Right lobe of liver (tissue), 6 donors: ENCODE measurements at regions not wholly inside any gene's neighbourhood (a gene's known extent, or its start where the extent isn't known, plus 50 kb on each side); places are given as distances from the start of the nearest gene placed in this dataset.

ENCODE experiments used
- ATAC-seq, 4 donors: fragments of 200-7000 bp; cut with Tn5 transposase; one replicate each; pipeline ENCODE4 v1.9.1; 2020; ENCODE audit warnings: mild to moderate bottlenecking in 4 of 4, moderate library complexity in 4 of 4
- DNase-seq, 3 donors: peaks; one replicate each; pipeline ENCODE4 v3.0.0-alpha.2; 2020
- H3K27ac ChIP-seq, 3 donors: fragments of 200-600 bp; one replicate each; pipeline ENCODE4 v1.8.0; 2022
- H3K27me3 ChIP-seq, 2 donors: fragments of 200-600 bp; one replicate each; pipeline ENCODE4 v1.8.0; 2022
- H3K36me3 ChIP-seq, 4 donors: fragments of 200-600 bp; sonication (generic) in 1 of 4; one replicate each; pipeline versions ENCODE4 v1.5.1 to v1.8.0; 2017 to 2022; ENCODE audit warnings: control low read depth in 1 of 4
- H3K4me1 ChIP-seq, 4 donors: fragments of 200-600 bp; sonication (generic) in 1 of 4; one replicate each; pipeline versions ENCODE4 v1.5.1 to v1.8.0; 2017 to 2022; ENCODE audit warnings: control low read depth in 1 of 4
- H3K4me3 ChIP-seq, 3 donors: fragments of 200-600 bp; one replicate each; pipeline ENCODE4 v1.8.0; 2022
- H3K9me3 ChIP-seq, 4 donors: fragments of 200-600 bp; sonication (generic) in 1 of 4; one replicate each; pipeline versions ENCODE4 v1.5.1 to v1.8.0; 2017 to 2022; ENCODE audit warnings: control low read depth in 1 of 4
- POLR2A ChIP-seq: fragments of 450-650 bp; IDR thresholded peaks from one replicate; pipeline ENCODE4 v1.6.1; 2017; ENCODE audit warnings: antibody characterized with exemption, mild to moderate bottlenecking
- WGBS: methylation state at CpG from one replicate; pipeline ENCODE4 v1.1.6; 2018; ENCODE audit warnings: low coverage, low lambda C conversion rate; ENCODE audit not compliant: insufficient coverage; ENCODE audit errors: missing lambda C conversion rate; 5-methylcytosine and 5-hydroxymethylcytosine counted together
- intact Hi-C, 2 donors: fragments of 100-400 bp; cut with DNase I; formaldehyde crosslinking; loops; one replicate each; pipeline versions ENCODE4 v1.11.2 to v1.14.1; 2022
- TF ChIP-seq, protein P1 (sequence below), 4 donors: fragments of 200-600 bp in 3 of 4; fragments of 450-650 bp in 1 of 4; IDR thresholded peaks; one replicate each; pipeline versions ENCODE4 v1.5.1 to v1.8.0; 2016 to 2022; ENCODE audit warnings: antibody characterized with exemption in 4 of 4, mild to moderate bottlenecking in 2 of 4
- donor health status: DM: no; HTN: yes; CAD: no.
- donor health status: DM: no; HTN: no; CAD: no.
- donor health status: DM: no; HTN: no; CAD: no.
- donor health status: DM: no; HTN: yes; CAD: no.
- donor health status: DM: no; HTN: yes; CAD: no.

- Histone ChIP-seq H3K4me3 (no peak overlapping the region), H3K27me3 (no peaks in the 10 kb centered on the region), H3K9me3 (no peaks in the 10 kb centered on the region), H3K27ac (no peak overlapping the region), H3K36me3 (no peaks in the 10 kb centered on the region), H3K4me1 (no peaks in the 10 kb centered on the region)
- ATAC-seq (no peak), DNase-seq (no peak)
- no peak for TF ChIP-seq POLR2A
- TF ChIP-seq, protein P1, sequence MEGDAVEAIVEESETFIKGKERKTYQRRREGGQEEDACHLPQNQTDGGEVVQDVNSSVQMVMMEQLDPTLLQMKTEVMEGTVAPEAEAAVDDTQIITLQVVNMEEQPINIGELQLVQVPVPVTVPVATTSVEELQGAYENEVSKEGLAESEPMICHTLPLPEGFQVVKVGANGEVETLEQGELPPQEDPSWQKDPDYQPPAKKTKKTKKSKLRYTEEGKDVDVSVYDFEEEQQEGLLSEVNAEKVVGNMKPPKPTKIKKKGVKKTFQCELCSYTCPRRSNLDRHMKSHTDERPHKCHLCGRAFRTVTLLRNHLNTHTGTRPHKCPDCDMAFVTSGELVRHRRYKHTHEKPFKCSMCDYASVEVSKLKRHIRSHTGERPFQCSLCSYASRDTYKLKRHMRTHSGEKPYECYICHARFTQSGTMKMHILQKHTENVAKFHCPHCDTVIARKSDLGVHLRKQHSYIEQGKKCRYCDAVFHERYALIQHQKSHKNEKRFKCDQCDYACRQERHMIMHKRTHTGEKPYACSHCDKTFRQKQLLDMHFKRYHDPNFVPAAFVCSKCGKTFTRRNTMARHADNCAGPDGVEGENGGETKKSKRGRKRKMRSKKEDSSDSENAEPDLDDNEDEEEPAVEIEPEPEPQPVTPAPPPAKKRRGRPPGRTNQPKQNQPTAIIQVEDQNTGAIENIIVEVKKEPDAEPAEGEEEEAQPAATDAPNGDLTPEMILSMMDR (IDR thresholded peaks at IDR 0.05), result no peak
- intact Hi-C loops, result no loop called here
Observed at GRCh38 chr17:12575641-12576040, 90.0 kb upstream of the MYOCD start.

- 43% methylated on average over 5 of the region's 5 CpGs for WGBS
- H3K4me1 ChIP-seq, result no peaks in the 10 kb centered on the region
- DNase-seq (no peak), ATAC-seq (no peak)
- H3K27ac ChIP-seq, result no peak overlapping the region
- intact Hi-C loops, result no loop called here
- TF ChIP-seq POLR2A, result no peak
- TF ChIP-seq, protein P1 (IDR thresholded peaks at IDR 0.05), result no peak
- H3K36me3 ChIP-seq, result no peaks in the 10 kb centered on the region
- no peaks in the 10 kb centered on the region for H3K27me3 ChIP-seq
- no peaks in the 10 kb centered on the region for H3K9me3 ChIP-seq
- H3K4me3 ChIP-seq, result no peak overlapping the region
Observed at GRCh38 chr17:12579288-12579687, 86.4 kb upstream of the MYOCD start.

DNA sequence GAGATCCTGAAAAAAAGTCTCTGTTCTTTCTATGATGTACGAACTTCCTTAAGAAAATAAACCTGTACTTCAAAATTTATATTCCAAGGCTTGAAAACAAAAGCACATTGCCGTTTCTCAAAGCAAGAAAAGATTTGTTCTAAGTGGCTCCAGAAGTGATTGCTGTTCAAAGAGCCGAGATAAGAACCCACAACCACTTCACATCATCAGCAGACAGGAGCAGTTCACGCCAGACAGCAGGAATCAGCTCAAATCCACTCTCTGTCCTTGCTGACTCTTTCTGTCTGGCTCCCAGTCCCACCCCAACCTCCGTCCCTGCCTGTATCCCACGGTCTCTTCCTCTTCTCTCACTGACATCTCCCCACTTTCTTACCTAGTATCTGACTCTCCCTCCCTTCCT, 85.0 kb upstream of the MYOCD start:
- WGBS, result 27% methylated on average over 6 of the region's 6 CpGs
- TF ChIP-seq, protein P1 (IDR thresholded peaks at IDR 0.05), result no peak
- no peak for TF ChIP-seq POLR2A
- H3K36me3 ChIP-seq, result no peaks in the 10 kb centered on the region
- H3K27ac ChIP-seq, result no peak overlapping the region
- no peak for ATAC-seq
- no peak overlapping the region for H3K4me3 ChIP-seq
- H3K27me3 ChIP-seq, result no peaks in the 10 kb centered on the region
- H3K9me3 ChIP-seq, result no peaks in the 10 kb centered on the region
- H3K4me1 ChIP-seq, result no peaks in the 10 kb centered on the region
- intact Hi-C loops, result no loop called here
- DNase-seq, result no peak

DNA sequence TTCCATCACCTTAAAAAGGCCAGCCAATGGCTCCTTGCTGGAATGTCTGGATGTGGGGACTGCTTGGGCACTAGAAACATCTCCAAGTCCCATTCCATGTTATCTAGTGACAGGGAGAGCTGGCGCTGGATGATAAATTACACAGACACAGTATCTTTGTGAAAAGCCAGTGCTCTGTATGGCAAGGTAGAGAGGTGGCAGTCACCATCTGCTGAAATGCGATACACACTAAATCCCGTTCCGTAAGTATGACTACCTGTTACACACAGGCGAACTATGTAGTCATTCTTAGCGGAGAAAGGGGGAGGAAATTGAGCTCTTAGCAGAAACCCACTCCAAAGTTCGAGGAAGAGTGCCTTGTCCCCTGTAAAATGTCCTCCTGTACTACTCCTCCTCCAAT, 81.0 kb upstream of the MYOCD start:
- H3K27ac ChIP-seq, result no peak overlapping the region
- TF ChIP-seq, protein P1 (IDR thresholded peaks at IDR 0.05), result no peak
- TF ChIP-seq POLR2A, result no peak
- 43% methylated on average over 5 of the region's 7 CpGs for WGBS
- DNase-seq (no peak), ATAC-seq (no peak)
- intact Hi-C loops, result no loop called here
- no peak overlapping the region for H3K4me3 ChIP-seq
- no peaks in the 10 kb centered on the region for H3K4me1 ChIP-seq
- H3K9me3 ChIP-seq, result no peaks in the 10 kb centered on the region
- H3K27me3 ChIP-seq, result no peaks in the 10 kb centered on the region
- no peaks in the 10 kb centered on the region for H3K36me3 ChIP-seq

GRCh38 chr17:12588531-12588930, 77.2 kb upstream of the MYOCD start:
- no peak overlapping the region for H3K4me3 ChIP-seq
- H3K27ac ChIP-seq, result no peak overlapping the region
- no peaks in the 10 kb centered on the region for H3K9me3 ChIP-seq
- H3K36me3 ChIP-seq, result no peaks in the 10 kb centered on the region
- ATAC-seq, result no peak
- TF ChIP-seq, protein P1 (IDR thresholded peaks at IDR 0.05), result no peak
- no peak for TF ChIP-seq POLR2A
- H3K4me1 ChIP-seq, result no peaks in the 10 kb centered on the region
- intact Hi-C loops, result no loop called here
- no peaks in the 10 kb centered on the region for H3K27me3 ChIP-seq
- WGBS, result 67% methylated on average over 5 of the region's 5 CpGs
- no peak for DNase-seq
